KMS-11 (cell line): ENCODE measurements at regions not wholly inside any gene's neighbourhood (a gene's known extent, or its start where the extent isn't known, plus 50 kb on each side); places are given as distances from the start of the nearest gene placed in this dataset.

Experiments used
- H2AFZ ChIP-seq: fragments of 200-600 bp; sonication (generic); 2 replicates; pipeline ENCODE4 v1.6.1; 2016; ENCODE audit warnings: antibody characterized with exemption, mixed run types, low read depth
- H3K27ac ChIP-seq: fragments of 200-600 bp; sonication (generic); 2 replicates; pipeline ENCODE4 v1.6.1; 2016; ENCODE audit warnings: mild to moderate bottlenecking, mixed run types
- H3K27me3 ChIP-seq: fragments of 200-600 bp; sonication (generic); 2 replicates; pipeline ENCODE4 v1.6.1; 2017; ENCODE audit warnings: mild to moderate bottlenecking, low read depth, mixed run types, moderate library complexity; ENCODE audit not compliant: insufficient read depth
- H3K36me3 ChIP-seq: fragments of 200-600 bp; sonication (generic); 2 replicates; pipeline ENCODE4 v1.6.1; 2017; ENCODE audit warnings: mild to moderate bottlenecking, mixed run types; ENCODE audit not compliant: insufficient read depth
- H3K4me1 ChIP-seq: fragments of 200-600 bp; sonication (generic); 2 replicates; pipeline ENCODE4 v1.6.1; 2016; ENCODE audit warnings: mild to moderate bottlenecking, low read depth, mixed run types; ENCODE audit not compliant: poor library complexity, severe bottlenecking
- H3K4me2 ChIP-seq: fragments of 200-600 bp; sonication (generic); 2 replicates; pipeline ENCODE4 v1.7.0; 2016; ENCODE audit warnings: mild to moderate bottlenecking, mixed run types
- H3K4me3 ChIP-seq: fragments of 200-600 bp; sonication (generic); IDR thresholded peaks from 2 replicates; pipeline ENCODE4 v1.6.1; 2017; ENCODE audit warnings: low read depth, low read length, mixed read lengths; ENCODE audit not compliant: insufficient read depth
- H3K79me2 ChIP-seq: fragments of 200-600 bp; sonication (generic); 2 replicates; pipeline ENCODE4 v1.6.1; 2016; ENCODE audit warnings: low read depth, mixed run types; ENCODE audit not compliant: insufficient read depth
- H3K9ac ChIP-seq: fragments of 200-600 bp; sonication (generic); 2 replicates; pipeline ENCODE4 v1.6.1; 2016; ENCODE audit warnings: mild to moderate bottlenecking, mixed run types
- H4K20me1 ChIP-seq: fragments of 200-600 bp; sonication (generic); 2 replicates; pipeline ENCODE4 v1.6.1; 2016; ENCODE audit warnings: mild to moderate bottlenecking, mixed run types; ENCODE audit not compliant: insufficient read depth
- CTCF ChIP-seq: fragments of 200-600 bp; sonication (generic); conservative IDR thresholded peaks from 2 replicates; pipeline ENCODE4 v1.6.1; 2017; ENCODE audit warnings: low read depth, mild to moderate bottlenecking, antibody characterized with exemption, low read length, moderate library complexity, mixed read lengths

DNA sequence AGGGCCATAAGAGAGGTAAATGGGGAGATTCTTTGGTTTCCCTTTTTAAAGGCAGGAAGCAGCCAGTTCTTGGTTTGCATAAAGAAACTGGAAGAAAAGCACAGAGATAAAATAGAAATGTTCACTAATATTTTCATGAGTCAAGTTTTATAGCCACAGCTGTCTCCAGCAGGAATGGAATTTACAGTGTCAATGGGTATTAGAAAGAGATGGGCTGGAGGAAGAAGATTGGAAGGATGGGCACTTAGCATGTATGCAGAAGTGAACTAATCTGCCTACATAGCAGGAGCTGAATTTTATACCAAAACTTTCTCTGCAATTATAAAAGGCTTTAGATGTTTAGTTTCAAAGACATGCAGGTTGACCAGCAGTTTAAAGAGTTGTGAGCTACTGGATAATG lies 521.9 kb upstream of the GOLIM4 start:
- no peaks in the 10 kb centered on the region for H3K36me3 ChIP-seq
- no peak overlapping the region for H2AFZ ChIP-seq
- no peaks in the 10 kb centered on the region for H3K27me3 ChIP-seq
- H3K79me2 ChIP-seq = no peaks in the 10 kb centered on the region
- no peaks in the 10 kb centered on the region for H3K4me1 ChIP-seq
- no peak overlapping the region for H3K27ac ChIP-seq
- no peak overlapping the region for H3K9ac ChIP-seq
- no peak for TF ChIP-seq CTCF
- H3K4me3 ChIP-seq = no peak overlapping the region
- H3K4me2 ChIP-seq = no peak overlapping the region
- no peaks in the 10 kb centered on the region for H4K20me1 ChIP-seq

- no peaks in the 10 kb centered on the region for H3K4me1 ChIP-seq
- H3K79me2 ChIP-seq = no peaks in the 10 kb centered on the region
- H4K20me1 ChIP-seq = no peaks in the 10 kb centered on the region
- no peak overlapping the region for H3K4me2 ChIP-seq
- H2AFZ ChIP-seq = no peak overlapping the region
- no peak overlapping the region for H3K9ac ChIP-seq
- H3K27ac ChIP-seq = no peak overlapping the region
- H3K4me3 ChIP-seq = no peak overlapping the region
- no peak for TF ChIP-seq CTCF
- H3K27me3 ChIP-seq = no peaks in the 10 kb centered on the region
- no peaks in the 10 kb centered on the region for H3K36me3 ChIP-seq
Observed at GRCh38 chr3:168616915-168617314, 521.2 kb upstream of the GOLIM4 start.

GRCh38 chr3:168615493-168616020 lies 519.8 kb upstream of the GOLIM4 start:
- H4K20me1 ChIP-seq = no peaks in the 10 kb centered on the region
- H3K27me3 ChIP-seq = no peaks in the 10 kb centered on the region
- H3K4me2 ChIP-seq = no peak overlapping the region
- H3K36me3 ChIP-seq = no peaks in the 10 kb centered on the region
- H3K79me2 ChIP-seq = no peaks in the 10 kb centered on the region
- no peak overlapping the region for H3K4me3 ChIP-seq
- no peak for TF ChIP-seq CTCF
- H3K27ac ChIP-seq = no peak overlapping the region
- H2AFZ ChIP-seq = no peak overlapping the region
- no peak overlapping the region for H3K9ac ChIP-seq
- no peaks in the 10 kb centered on the region for H3K4me1 ChIP-seq

GRCh38 chr3:168613151-168613550 lies 517.4 kb upstream of the GOLIM4 start:
- Histone ChIP-seq H3K27me3 (no peaks in the 10 kb centered on the region), H3K9ac (no peak overlapping the region), H2AFZ (no peak overlapping the region), H4K20me1 (no peaks in the 10 kb centered on the region), H3K27ac (no peak overlapping the region), H3K4me2 (no peak overlapping the region), H3K4me3 (no peak overlapping the region), H3K4me1 (no peaks in the 10 kb centered on the region), H3K79me2 (no peaks in the 10 kb centered on the region), H3K36me3 (no peaks in the 10 kb centered on the region)
- no peak for TF ChIP-seq CTCF
